Heart right ventricle (tissue), 16 donors: ENCODE measurements at regions not wholly inside any gene's neighbourhood (a gene's known extent, or its start where the extent isn't known, plus 50 kb on each side); places are given as distances from the start of the nearest gene placed in this dataset.

ENCODE experiments used
- ATAC-seq, 8 donors: fragments of 200-7000 bp; cut with Tn5 transposase; one replicate each; pipeline ENCODE4 v1.9.1; 2020; ENCODE audit warnings: mild to moderate bottlenecking in 8 of 8, moderate library complexity in 8 of 8, moderate number of reproducible peaks in 1 of 8
- DNase-seq, 2 donors: peaks; one replicate each; pipeline ENCODE4 v3.0.0-alpha.2; 2020
- H3K27ac ChIP-seq, 10 donors: fragments of 200-600 bp; sonication (generic) in 2 of 10; one replicate each; pipeline versions ENCODE4 v1.5.0 to v1.8.0; 2020 to 2022; ENCODE audit warnings: mild to moderate bottlenecking in 3 of 10
- H3K27me3 ChIP-seq, 7 donors: fragments of 200-600 bp; one replicate each; pipeline ENCODE4 v1.8.0; 2021 to 2022; ENCODE audit warnings: mild to moderate bottlenecking in 2 of 7
- H3K36me3 ChIP-seq, 9 donors: fragments of 200-600 bp; sonication (generic) in 1 of 9; one replicate each; pipeline versions ENCODE4 v1.5.0 to v1.8.0; 2020 to 2022; ENCODE audit warnings: mild to moderate bottlenecking in 2 of 9
- H3K4me1 ChIP-seq, 9 donors: fragments of 200-600 bp; sonication (generic) in 1 of 9; one replicate each; pipeline versions ENCODE4 v1.5.0 to v1.8.0; 2020 to 2022; ENCODE audit warnings: mild to moderate bottlenecking in 4 of 9
- H3K4me3 ChIP-seq, 10 donors: fragments of 200-600 bp; sonication (generic) in 2 of 10; one replicate each; pipeline versions ENCODE4 v1.5.0 to v1.8.0; 2020 to 2022; ENCODE audit warnings: mild to moderate bottlenecking in 7 of 10, moderate library complexity in 2 of 10
- H3K9me3 ChIP-seq, 11 donors: fragments of 200-600 bp in 10 of 11; sonication (generic) in 2 of 11; one replicate each; pipeline versions ENCODE4 v1.5.0 to v1.8.0; 2013 to 2022; ENCODE audit warnings: mild to moderate bottlenecking in 2 of 11, control low read depth in 1 of 11, moderate library complexity in 1 of 11
- CTCF ChIP-seq, 9 donors: fragments of 200-600 bp; sonication (generic) in 2 of 9; IDR thresholded peaks; one replicate each; pipeline versions ENCODE4 v1.5.0 to v1.8.0; 2021 to 2022; ENCODE audit warnings: antibody characterized with exemption in 9 of 9, mild to moderate bottlenecking in 5 of 9, moderate library complexity in 1 of 9
- WGBS, 2 donors: extraction: QIAGEN DNeasy Blood & Tissue Kit; methylation state at CpG; one replicate each; pipeline ENCODE4 v1.1.7; 2013; ENCODE audit warnings: inconsistent platforms in 1 of 2; 5-methylcytosine and 5-hydroxymethylcytosine counted together
- intact Hi-C, 10 donors: fragments of 100-400 bp; cut with DNase I; formaldehyde crosslinking; loops; one replicate each; pipeline versions ENCODE4 v1.11.1 to v1.14.2; 2022
- donor health status: Arrhythmogenic right ventricular cardiomyopathy.
- donor health status: ischemic (EF 13 %, LVEDD 7.1; RV severe dilation, severe dysfunction).
- donor health status: healthy with polysubstance abuse.
- donor health status: DM: no; HTN: yes; CAD: no.
- donor health status: DM: no; HTN: no; CAD: no.
- donor health status: ischemic (EF 25% LVEDD 6.9; RV normal size, moderate dysfunction).
- donor health status: ischemic (EF 25% LVEDD 5.7; RV mildly dilated, moderate dysfunction).
- donor health status: healthy.
- donor health status: DM: yes; HTN: yes; CAD: no.
- donor health status: Ischemic cardiomyopathy.
- donor health status: ischemic (EF 35%, LVEDD 5.7; RV mildly dilated, moderate dysfunction).
- donor health status: nonischemic (EF 11% LVEDD 7.7; RV severe dilation, severe dysfunction).
- donor health status: DM: yes; HTN: yes; CAD: no.
- donor health status: PGD.
- donor health status: ischemic (EF 29% LVEDD 5.4; RV normal size, mild dysfunction).
- donor health status: nonischemic (EF 23%, LVEDD 6.1; RV moderate dilation, normal function).

- H3K9me3 ChIP-seq: no peaks in the 10 kb centered on the region
- no peak for ATAC-seq
- H3K4me1 ChIP-seq: peaks cover 0 to 28% (median 6%) of the 10 kb centered on the region in 9 donors
- 95 to 96% methylated on average over 4 of the region's 4 CpGs for WGBS, 2 donors
- H3K27ac ChIP-seq: no peak overlapping the region
- intact Hi-C loops: loop anchor here (2.0 to 10.0 kb wide), 11 partner anchors 317 to 667 kb away; partner anchors contain the start of gene AHR (in 2 of the 10)
- DNase-seq: no peak
- no peaks in the 10 kb centered on the region for H3K36me3 ChIP-seq
- H3K27me3 ChIP-seq: no peaks in the 10 kb centered on the region
- TF ChIP-seq CTCF (IDR thresholded peaks at IDR 0.05): no peak
- no peak overlapping the region for H3K4me3 ChIP-seq
Measured at GRCh38 chr7:16980539-16980938, 98.8 kb upstream of the AGR3 start.

DNA sequence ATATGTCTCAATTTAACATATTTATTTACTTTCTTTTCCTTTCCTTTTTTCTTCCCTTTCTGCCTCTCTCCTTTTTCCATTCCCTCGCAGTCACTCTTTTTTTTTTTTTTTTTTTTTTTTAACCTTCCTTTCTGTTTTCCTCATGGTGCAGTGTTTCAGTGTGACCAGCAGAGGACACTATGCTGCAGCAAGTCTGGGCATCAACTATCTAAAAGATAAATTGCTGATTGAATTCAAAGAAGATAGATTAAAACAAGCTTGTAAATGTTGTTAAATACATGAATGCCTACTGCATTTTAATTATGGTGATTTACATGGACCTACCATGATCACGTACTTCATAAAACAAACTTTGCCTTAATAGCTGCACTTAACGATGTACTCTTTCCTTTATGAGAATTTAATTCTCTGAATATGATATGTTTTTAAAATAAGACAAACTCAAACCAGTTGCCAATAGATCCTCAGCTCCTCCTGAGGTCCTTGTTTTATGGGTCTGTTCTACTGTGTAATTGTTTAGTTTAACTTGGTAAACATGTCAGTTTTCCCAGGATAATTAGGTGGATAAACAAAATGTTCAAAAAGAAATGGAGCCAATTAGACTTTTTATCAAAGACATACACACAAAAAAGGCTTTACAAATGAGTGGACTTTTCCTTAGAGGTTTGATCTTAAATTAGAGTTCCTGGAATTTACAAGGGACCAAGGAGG is 101.0 kb upstream of the AGR3 start:
- WGBS, 2 donors: 28 to 33% methylated on average over 3 of the region's 3 CpGs
- Histone ChIP-seq H3K4me3 (peak overlapping the region in 1 of 10 donors; percentile 0), H3K27me3 (no peaks in the 10 kb centered on the region), H3K27ac (no peak overlapping the region), H3K4me1 (peaks cover 0 to 28% (median 6%) of the 10 kb centered on the region in 9 donors), H3K36me3 (no peaks in the 10 kb centered on the region), H3K9me3 (no peaks in the 10 kb centered on the region)
- intact Hi-C loops: loop anchor here (2.0 to 10.0 kb wide), 12 partner anchors 315 to 665 kb away; partner anchors contain the start of gene AHR (in 2 of the 10)
- peak; percentile 76 to 97 (median 93) for TF ChIP-seq CTCF (IDR thresholded peaks at IDR 0.05)
- DNase-seq (no peak), ATAC-seq (peak in 5 of 8 donors; percentile 33 to 65 (median 41))

DNA sequence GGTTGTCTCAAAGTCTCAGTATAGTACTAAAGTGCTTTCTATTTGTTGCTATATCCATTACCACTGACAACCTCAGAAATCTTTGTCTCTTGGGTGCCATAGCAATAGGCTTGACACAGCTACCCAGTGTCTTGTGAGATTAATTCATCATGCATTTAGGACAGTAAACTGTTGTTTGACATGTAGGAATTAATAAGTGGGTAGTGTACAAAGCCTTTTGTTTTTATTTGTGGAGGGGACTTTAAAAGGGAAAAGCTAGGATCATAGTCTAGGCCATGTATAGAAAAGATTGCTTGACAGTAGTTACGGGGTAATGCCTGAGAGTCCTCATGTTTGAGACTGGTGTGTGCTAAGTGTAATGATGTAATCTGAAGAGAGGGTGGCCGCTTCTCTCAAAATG is 102.6 kb upstream of the AGR3 start:
- Histone ChIP-seq H3K36me3 (no peaks in the 10 kb centered on the region), H3K27me3 (no peaks in the 10 kb centered on the region), H3K4me1 (peaks cover 0 to 21% (median 0%) of the 10 kb centered on the region in 9 donors), H3K27ac (no peak overlapping the region), H3K9me3 (no peaks in the 10 kb centered on the region), H3K4me3 (no peak overlapping the region)
- WGBS, 2 donors: 97% methylated on average over 2 of the region's 2 CpGs
- intact Hi-C loops: loop anchor here (5.0 to 10.0 kb wide), 10 partner anchors 313 to 663 kb away; partner anchors contain the start of gene AHR (in 2 of the 10)
- no peak for TF ChIP-seq CTCF (IDR thresholded peaks at IDR 0.05)
- DNase-seq: no peak
- ATAC-seq: no peak

- intact Hi-C loops: loop anchor here in 6 of 10 donors (5.0 to 10.0 kb wide), 5 partner anchors 319 to 659 kb away; no protein-coding TSS in a partner anchor
- peaks cover 0 to 27% (median 8%) of the 10 kb centered on the region in 9 donors for H3K4me1 ChIP-seq
- H3K27me3 ChIP-seq: no peaks in the 10 kb centered on the region
- DNase-seq: no peak
- no peaks in the 10 kb centered on the region for H3K36me3 ChIP-seq
- no peak overlapping the region for H3K27ac ChIP-seq
- no peak overlapping the region for H3K4me3 ChIP-seq
- 83 to 91% methylated on average over 1 of the region's 1 CpG for WGBS, 2 donors
- TF ChIP-seq CTCF (IDR thresholded peaks at IDR 0.05): no peak
- ATAC-seq: no peak
- H3K9me3 ChIP-seq: no peaks in the 10 kb centered on the region
Measured at GRCh38 chr7:16985621-16986020, 103.8 kb upstream of the AGR3 start.
